GM23338 (cell line): ENCODE measurements at regions not wholly inside any gene's neighbourhood (a gene's known extent, or its start where the extent isn't known, plus 50 kb on each side); places are given as distances from the start of the nearest gene placed in this dataset.

Experiments
- ATAC-seq: fragments of 200-7000 bp; cut with Tn5 transposase; 3 replicates; pipeline ENCODE4 v1.9.1; 2020
- DNase-seq: peaks from one replicate; pipeline ENCODE4 v3.0.0-alpha.2; 2015; ENCODE audit warnings: low spot score
- H2AFZ ChIP-seq: fragments of 200-600 bp; sonication (generic); 2 replicates; pipeline ENCODE4 v1.8.0; 2016; ENCODE audit warnings: antibody characterized with exemption, mild to moderate bottlenecking, moderate library complexity
- H3F3A ChIP-seq: fragments of 200-600 bp; sonication (generic); replicated peaks from 2 replicates; pipeline ENCODE4 v1.8.0; 2017; ENCODE audit warnings: antibody characterized with exemption, mixed run types, low read depth
- H3K27ac ChIP-seq: fragments of 200-600 bp; sonication (generic); 2 replicates; pipeline ENCODE4 v1.6.1; 2016; ENCODE audit warnings: low read depth
- H3K27me3 ChIP-seq: fragments of 200-600 bp; sonication (generic); 2 replicates; pipeline ENCODE4 v1.8.0; 2016; ENCODE audit warnings: mild to moderate bottlenecking, mixed run types, moderate library complexity; ENCODE audit not compliant: insufficient read depth
- H3K36me3 ChIP-seq: fragments of 200-600 bp; sonication (generic); 2 replicates; pipeline ENCODE4 v1.8.0; 2016; ENCODE audit warnings: mild to moderate bottlenecking; ENCODE audit not compliant: insufficient read depth
- H3K4me1 ChIP-seq: fragments of 200-600 bp; sonication (generic); 2 replicates; pipeline ENCODE4 v1.8.0; 2016; ENCODE audit warnings: mild to moderate bottlenecking, moderate library complexity; ENCODE audit not compliant: insufficient read depth
- H3K4me2 ChIP-seq: fragments of 200-600 bp; sonication (generic); 2 replicates; pipeline ENCODE4 v1.7.1; 2017; ENCODE audit warnings: mixed run types
- H3K4me3 ChIP-seq: fragments of 200-600 bp; sonication (generic); 2 replicates; pipeline ENCODE4 v1.6.1; 2016; ENCODE audit warnings: mixed run types
- H3K79me2 ChIP-seq: fragments of 200-600 bp; sonication (generic); replicated peaks from 2 replicates; pipeline ENCODE4 v1.8.0; 2017; ENCODE audit warnings: mild to moderate bottlenecking; ENCODE audit not compliant: insufficient read depth
- H3K9me2 ChIP-seq: fragments of 200-600 bp; sonication (generic); 2 replicates; pipeline ENCODE4 v1.8.0; 2017; ENCODE audit not compliant: insufficient read depth
- H4K20me1 ChIP-seq: fragments of 200-600 bp; sonication (generic); replicated peaks from 2 replicates; pipeline ENCODE4 v1.8.0; 2017; ENCODE audit warnings: mild to moderate bottlenecking; ENCODE audit not compliant: insufficient read depth
- H3K27ac Mint-ChIP-seq: 2 replicates; pipeline ENCODE4 v1.8.0; 2020; ENCODE audit warnings: inconsistent platforms, mild to moderate bottlenecking, moderate library complexity, mixed read lengths
- H3K27me3 Mint-ChIP-seq: 3 replicates; pipeline ENCODE4 v1.8.0; 2022; ENCODE audit warnings: low read depth, mild to moderate bottlenecking, moderate library complexity, mixed read lengths, inconsistent platforms; ENCODE audit not compliant: insufficient read depth, poor library complexity
- H3K36me3 Mint-ChIP-seq: 3 replicates; pipeline ENCODE4 v1.8.0; 2021; ENCODE audit warnings: low read depth, mild to moderate bottlenecking, inconsistent platforms, moderate library complexity, mixed read lengths
- H3K4me1 Mint-ChIP-seq: 3 replicates; pipeline ENCODE4 v1.8.0; 2020; ENCODE audit warnings: mild to moderate bottlenecking, inconsistent platforms, mixed read lengths
- H3K4me3 Mint-ChIP-seq: 3 replicates; pipeline ENCODE4 v1.8.0; 2021; ENCODE audit warnings: moderate library complexity, mild to moderate bottlenecking, inconsistent platforms, mixed read lengths
- H3K9me3 Mint-ChIP-seq: 3 replicates; pipeline ENCODE4 v1.8.0; 2020; ENCODE audit warnings: moderate library complexity, mild to moderate bottlenecking, inconsistent platforms, mixed read lengths
- CREB1 ChIP-seq: fragments of 250-450 bp; sonication (Bioruptor Pico); IDR thresholded peaks from 2 replicates; pipeline ENCODE4 v1.5.0; 2020; ENCODE audit warnings: low read depth, mild to moderate bottlenecking, moderate library complexity
- ETS1 ChIP-seq: IDR thresholded peaks from 2 replicates; pipeline ENCODE4 v1.6.1; 2016; ENCODE audit warnings: antibody characterized with exemption
- EZH2 ChIP-seq: fragments of 200-600 bp; sonication (generic); IDR thresholded peaks from one replicate; pipeline ENCODE4 v1.8.0; 2017; ENCODE audit warnings: antibody characterized with exemption, mild to moderate bottlenecking, low read depth; ENCODE audit not compliant: unreplicated experiment
- EZH2phosphoT487 ChIP-seq: fragments of 200-600 bp; sonication (generic); IDR thresholded peaks from one replicate; pipeline ENCODE4 v1.8.1; 2018; ENCODE audit warnings: antibody characterized with exemption; ENCODE audit not compliant: unreplicated experiment
- JUNB ChIP-seq: IDR thresholded peaks from one replicate; pipeline ENCODE4 v1.6.1; 2016; ENCODE audit warnings: antibody characterized with exemption; ENCODE audit not compliant: unreplicated experiment
- NANOG ChIP-seq: IDR thresholded peaks from 2 replicates; pipeline ENCODE4 v1.6.1; 2016; ENCODE audit warnings: antibody characterized with exemption, borderline replicate concordance
- POLR2AphosphoS5 ChIP-seq: IDR thresholded peaks from 2 replicates; pipeline ENCODE4 v1.6.1; 2016; ENCODE audit warnings: antibody characterized with exemption, low read depth
- STAT1 ChIP-seq: IDR thresholded peaks from one replicate; pipeline ENCODE4 v1.6.1; 2016; ENCODE audit warnings: antibody characterized with exemption; ENCODE audit not compliant: unreplicated experiment
- ZNF114 ChIP-seq: fragments of 250-450 bp; sonication (Bioruptor Pico); IDR thresholded peaks from 2 replicates; pipeline ENCODE4 v1.5.0; 2020; ENCODE audit warnings: mild to moderate bottlenecking, moderate library complexity
- ZNF331 ChIP-seq: fragments of 250-450 bp; sonication (Bioruptor Pico); IDR thresholded peaks from 2 replicates; pipeline ENCODE4 v1.5.0; 2020; ENCODE audit warnings: low read depth, mild to moderate bottlenecking, moderate library complexity
- TF ChIP-seq, protein P1 (sequence below): IDR thresholded peaks from one replicate; pipeline ENCODE4 v1.6.1; 2018; ENCODE audit warnings: antibody characterized with exemption; ENCODE audit not compliant: unreplicated experiment
- TF ChIP-seq, protein P2 (sequence below), 2 experiments: fragments of 200-600 bp in 1 of 2; sonication (generic) in 1 of 2; conservative IDR thresholded peaks; 2 replicates each; pipeline versions ENCODE4 v1.5.1 to v1.6.1; 2016 to 2017; ENCODE audit warnings: antibody characterized with exemption in 2 of 2, low read depth in 2 of 2, mild to moderate bottlenecking in 2 of 2, moderate library complexity in 1 of 2
- TF ChIP-seq, protein P3 (sequence below): fragments of 250-450 bp; sonication (Bioruptor Pico); IDR thresholded peaks from 2 replicates; pipeline ENCODE4 v1.5.0; 2020; ENCODE audit warnings: mild to moderate bottlenecking, moderate library complexity

GRCh38 chr3:178297740-178298139 lies 238.5 kb upstream of the KCNMB2 start:
- Mint-ChIP-seq H3K27ac (no peak overlapping the region), H3K4me1 (peaks cover 7% of the 10 kb centered on the region; the same call in 2 of the 3 replicates), H3K9me3 (no peaks in the 10 kb centered on the region), H3K4me3 (no peak overlapping the region), H3K27me3 (no peaks in the 10 kb centered on the region), H3K36me3 (no peaks in the 10 kb centered on the region)
- TF ChIP-seq, protein P1, sequence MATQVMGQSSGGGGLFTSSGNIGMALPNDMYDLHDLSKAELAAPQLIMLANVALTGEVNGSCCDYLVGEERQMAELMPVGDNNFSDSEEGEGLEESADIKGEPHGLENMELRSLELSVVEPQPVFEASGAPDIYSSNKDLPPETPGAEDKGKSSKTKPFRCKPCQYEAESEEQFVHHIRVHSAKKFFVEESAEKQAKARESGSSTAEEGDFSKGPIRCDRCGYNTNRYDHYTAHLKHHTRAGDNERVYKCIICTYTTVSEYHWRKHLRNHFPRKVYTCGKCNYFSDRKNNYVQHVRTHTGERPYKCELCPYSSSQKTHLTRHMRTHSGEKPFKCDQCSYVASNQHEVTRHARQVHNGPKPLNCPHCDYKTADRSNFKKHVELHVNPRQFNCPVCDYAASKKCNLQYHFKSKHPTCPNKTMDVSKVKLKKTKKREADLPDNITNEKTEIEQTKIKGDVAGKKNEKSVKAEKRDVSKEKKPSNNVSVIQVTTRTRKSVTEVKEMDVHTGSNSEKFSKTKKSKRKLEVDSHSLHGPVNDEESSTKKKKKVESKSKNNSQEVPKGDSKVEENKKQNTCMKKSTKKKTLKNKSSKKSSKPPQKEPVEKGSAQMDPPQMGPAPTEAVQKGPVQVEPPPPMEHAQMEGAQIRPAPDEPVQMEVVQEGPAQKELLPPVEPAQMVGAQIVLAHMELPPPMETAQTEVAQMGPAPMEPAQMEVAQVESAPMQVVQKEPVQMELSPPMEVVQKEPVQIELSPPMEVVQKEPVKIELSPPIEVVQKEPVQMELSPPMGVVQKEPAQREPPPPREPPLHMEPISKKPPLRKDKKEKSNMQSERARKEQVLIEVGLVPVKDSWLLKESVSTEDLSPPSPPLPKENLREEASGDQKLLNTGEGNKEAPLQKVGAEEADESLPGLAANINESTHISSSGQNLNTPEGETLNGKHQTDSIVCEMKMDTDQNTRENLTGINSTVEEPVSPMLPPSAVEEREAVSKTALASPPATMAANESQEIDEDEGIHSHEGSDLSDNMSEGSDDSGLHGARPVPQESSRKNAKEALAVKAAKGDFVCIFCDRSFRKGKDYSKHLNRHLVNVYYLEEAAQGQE, result no peak
- TF ChIP-seq STAT1 (no peak), POLR2AphosphoS5 (no peak), NANOG (no peak), JUNB (no peak), ETS1 (no peak), CREB1 (CRISPR knock-in tag) (no peak), ZNF114 (no peak), EZH2phosphoT487 (no peak), EZH2 (no peak), ZNF331 (CRISPR knock-in tag) (no peak)
- TF ChIP-seq, protein P2, sequence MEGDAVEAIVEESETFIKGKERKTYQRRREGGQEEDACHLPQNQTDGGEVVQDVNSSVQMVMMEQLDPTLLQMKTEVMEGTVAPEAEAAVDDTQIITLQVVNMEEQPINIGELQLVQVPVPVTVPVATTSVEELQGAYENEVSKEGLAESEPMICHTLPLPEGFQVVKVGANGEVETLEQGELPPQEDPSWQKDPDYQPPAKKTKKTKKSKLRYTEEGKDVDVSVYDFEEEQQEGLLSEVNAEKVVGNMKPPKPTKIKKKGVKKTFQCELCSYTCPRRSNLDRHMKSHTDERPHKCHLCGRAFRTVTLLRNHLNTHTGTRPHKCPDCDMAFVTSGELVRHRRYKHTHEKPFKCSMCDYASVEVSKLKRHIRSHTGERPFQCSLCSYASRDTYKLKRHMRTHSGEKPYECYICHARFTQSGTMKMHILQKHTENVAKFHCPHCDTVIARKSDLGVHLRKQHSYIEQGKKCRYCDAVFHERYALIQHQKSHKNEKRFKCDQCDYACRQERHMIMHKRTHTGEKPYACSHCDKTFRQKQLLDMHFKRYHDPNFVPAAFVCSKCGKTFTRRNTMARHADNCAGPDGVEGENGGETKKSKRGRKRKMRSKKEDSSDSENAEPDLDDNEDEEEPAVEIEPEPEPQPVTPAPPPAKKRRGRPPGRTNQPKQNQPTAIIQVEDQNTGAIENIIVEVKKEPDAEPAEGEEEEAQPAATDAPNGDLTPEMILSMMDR (conservative IDR thresholded peaks at IDR 0.05; ENCODE audit: low read depth in 2 of 2), result no peak
- TF ChIP-seq, protein P3, sequence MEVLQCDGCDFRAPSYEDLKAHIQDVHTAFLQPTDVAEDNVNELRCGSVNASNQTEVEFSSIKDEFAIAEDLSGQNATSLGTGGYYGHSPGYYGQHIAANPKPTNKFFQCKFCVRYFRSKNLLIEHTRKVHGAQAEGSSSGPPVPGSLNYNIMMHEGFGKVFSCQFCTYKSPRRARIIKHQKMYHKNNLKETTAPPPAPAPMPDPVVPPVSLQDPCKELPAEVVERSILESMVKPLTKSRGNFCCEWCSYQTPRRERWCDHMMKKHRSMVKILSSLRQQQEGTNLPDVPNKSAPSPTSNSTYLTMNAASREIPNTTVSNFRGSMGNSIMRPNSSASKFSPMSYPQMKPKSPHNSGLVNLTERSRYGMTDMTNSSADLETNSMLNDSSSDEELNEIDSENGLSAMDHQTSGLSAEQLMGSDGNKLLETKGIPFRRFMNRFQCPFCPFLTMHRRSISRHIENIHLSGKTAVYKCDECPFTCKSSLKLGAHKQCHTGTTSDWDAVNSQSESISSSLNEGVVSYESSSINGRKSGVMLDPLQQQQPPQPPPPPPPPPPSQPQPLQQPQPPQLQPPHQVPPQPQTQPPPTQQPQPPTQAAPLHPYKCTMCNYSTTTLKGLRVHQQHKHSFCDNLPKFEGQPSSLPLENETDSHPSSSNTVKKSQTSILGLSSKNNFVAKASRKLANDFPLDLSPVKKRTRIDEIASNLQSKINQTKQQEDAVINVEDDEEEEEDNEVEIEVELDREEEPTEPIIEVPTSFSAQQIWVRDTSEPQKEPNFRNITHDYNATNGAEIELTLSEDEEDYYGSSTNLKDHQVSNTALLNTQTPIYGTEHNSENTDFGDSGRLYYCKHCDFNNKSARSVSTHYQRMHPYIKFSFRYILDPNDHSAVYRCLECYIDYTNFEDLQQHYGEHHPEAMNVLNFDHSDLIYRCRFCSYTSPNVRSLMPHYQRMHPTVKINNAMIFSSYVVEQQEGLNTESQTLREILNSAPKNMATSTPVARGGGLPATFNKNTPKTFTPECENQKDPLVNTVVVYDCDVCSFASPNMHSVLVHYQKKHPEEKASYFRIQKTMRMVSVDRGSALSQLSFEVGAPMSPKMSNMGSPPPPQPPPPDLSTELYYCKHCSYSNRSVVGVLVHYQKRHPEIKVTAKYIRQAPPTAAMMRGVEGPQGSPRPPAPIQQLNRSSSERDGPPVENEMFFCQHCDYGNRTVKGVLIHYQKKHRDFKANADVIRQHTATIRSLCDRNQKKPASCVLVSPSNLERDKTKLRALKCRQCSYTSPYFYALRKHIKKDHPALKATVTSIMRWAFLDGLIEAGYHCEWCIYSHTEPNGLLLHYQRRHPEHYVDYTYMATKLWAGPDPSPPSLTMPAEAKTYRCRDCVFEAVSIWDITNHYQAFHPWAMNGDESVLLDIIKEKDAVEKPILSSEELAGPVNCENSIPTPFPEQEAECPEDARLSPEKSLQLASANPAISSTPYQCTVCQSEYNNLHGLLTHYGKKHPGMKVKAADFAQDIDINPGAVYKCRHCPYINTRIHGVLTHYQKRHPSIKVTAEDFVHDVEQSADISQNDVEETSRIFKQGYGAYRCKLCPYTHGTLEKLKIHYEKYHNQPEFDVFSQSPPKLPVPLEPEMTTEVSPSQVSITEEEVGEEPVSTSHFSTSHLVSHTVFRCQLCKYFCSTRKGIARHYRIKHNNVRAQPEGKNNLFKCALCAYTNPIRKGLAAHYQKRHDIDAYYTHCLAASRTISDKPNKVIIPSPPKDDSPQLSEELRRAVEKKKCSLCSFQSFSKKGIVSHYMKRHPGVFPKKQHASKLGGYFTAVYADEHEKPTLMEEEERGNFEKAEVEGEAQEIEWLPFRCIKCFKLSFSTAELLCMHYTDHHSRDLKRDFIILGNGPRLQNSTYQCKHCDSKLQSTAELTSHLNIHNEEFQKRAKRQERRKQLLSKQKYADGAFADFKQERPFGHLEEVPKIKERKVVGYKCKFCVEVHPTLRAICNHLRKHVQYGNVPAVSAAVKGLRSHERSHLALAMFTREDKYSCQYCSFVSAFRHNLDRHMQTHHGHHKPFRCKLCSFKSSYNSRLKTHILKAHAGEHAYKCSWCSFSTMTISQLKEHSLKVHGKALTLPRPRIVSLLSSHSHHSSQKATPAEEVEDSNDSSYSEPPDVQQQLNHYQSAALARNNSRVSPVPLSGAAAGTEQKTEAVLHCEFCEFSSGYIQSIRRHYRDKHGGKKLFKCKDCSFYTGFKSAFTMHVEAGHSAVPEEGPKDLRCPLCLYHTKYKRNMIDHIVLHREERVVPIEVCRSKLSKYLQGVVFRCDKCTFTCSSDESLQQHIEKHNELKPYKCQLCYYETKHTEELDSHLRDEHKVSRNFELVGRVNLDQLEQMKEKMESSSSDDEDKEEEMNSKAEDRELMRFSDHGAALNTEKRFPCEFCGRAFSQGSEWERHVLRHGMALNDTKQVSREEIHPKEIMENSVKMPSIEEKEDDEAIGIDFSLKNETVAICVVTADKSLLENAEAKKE (CRISPR knock-in tag), result no peak
- Histone ChIP-seq H3K27me3 (no peaks in the 10 kb centered on the region), H3F3A (no peaks in the 10 kb centered on the region), H2AFZ (no peak overlapping the region; the same call in 1 of the 2 replicates), H3K4me1 (no peaks in the 10 kb centered on the region), H4K20me1 (no peaks in the 10 kb centered on the region), H3K27ac (no peak overlapping the region), H3K36me3 (no peaks in the 10 kb centered on the region), H3K79me2 (no peaks in the 10 kb centered on the region), H3K4me3 (no peak overlapping the region), H3K4me2 (no peak overlapping the region), H3K9me2 (0 out of 2 replicates have a peak, but pooled peaks cover 4% of the 10 kb centered on the region)
- DNase-seq (no peak), ATAC-seq (no peak)
